ENCODE measurements at regions not wholly inside any gene's neighbourhood (a gene's known extent, or its start where the extent isn't known, plus 50 kb on each side); places are given as distances from the start of the nearest gene placed in this dataset.

- intact Hi-C loops (cut with micrococcal nuclease), result no loop called here
- Mint-ChIP-seq H3K36me3 (ENCODE audit: low read depth) (no peaks in the 10 kb centered on the region), H3K27me3 (no peaks in the 10 kb centered on the region), H3K27ac (no peak overlapping the region), H3K4me3 (no peak overlapping the region), H3K9me3 (peaks cover 2% of the 10 kb centered on the region), H3K4me1 (ENCODE audit: low read depth) (no peaks in the 10 kb centered on the region)
Observed at GRCh38 chr15:46331546-46331945, 696.7 kb downstream of the SQOR start.

DNA sequence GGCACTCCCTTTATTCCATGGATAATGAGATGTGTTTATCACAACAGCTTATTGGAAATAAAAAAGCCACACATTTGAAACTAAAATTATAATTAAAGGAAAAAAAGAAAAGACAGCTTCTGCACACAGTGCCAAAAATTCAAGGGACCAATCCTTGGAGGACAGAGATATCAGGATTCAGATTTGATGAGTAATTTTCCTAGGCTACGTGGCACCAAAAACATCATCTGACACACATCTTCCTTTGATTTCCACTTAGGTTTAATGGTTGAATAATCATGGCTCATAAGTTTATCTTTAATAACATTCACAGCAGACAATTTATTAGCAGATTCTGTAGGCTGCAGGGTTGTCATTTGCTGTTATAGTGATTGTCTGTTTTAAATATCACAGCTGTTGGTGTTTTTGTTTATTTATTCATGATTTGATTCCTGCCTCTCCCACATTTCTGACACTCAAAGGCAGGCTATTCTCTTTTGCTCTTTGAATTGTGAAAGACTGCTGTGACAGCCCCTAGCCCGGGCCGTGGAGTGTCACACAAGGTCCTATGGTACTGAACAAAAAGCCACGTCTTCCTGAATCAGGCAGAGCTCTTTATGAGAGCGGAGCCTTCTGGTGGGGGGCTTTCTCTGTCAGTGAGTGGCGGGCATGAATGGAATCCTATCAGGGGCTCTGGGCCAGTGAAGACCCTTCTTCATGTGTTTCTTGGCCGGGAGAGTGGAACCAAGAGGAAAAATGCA lies 708.5 kb downstream of the SQOR start:
- Mint-ChIP-seq H3K9me3 (peaks cover 7% of the 10 kb centered on the region), H3K36me3 (ENCODE audit: low read depth) (no peaks in the 10 kb centered on the region), H3K27ac (no peak overlapping the region), H3K4me3 (no peak overlapping the region), H3K27me3 (no peaks in the 10 kb centered on the region), H3K4me1 (ENCODE audit: low read depth) (no peaks in the 10 kb centered on the region)
- intact Hi-C loops (cut with micrococcal nuclease), result no loop called here

GRCh38 chr15:46344115-46344724 lies 709.4 kb downstream of the SQOR start:
- intact Hi-C loops (cut with micrococcal nuclease), result no loop called here
- Mint-ChIP-seq H3K4me3 (no peak overlapping the region), H3K27me3 (no peaks in the 10 kb centered on the region), H3K9me3 (no peaks in the 10 kb centered on the region), H3K27ac (no peak overlapping the region), H3K4me1 (ENCODE audit: low read depth) (no peaks in the 10 kb centered on the region), H3K36me3 (ENCODE audit: low read depth) (no peaks in the 10 kb centered on the region)

DNA sequence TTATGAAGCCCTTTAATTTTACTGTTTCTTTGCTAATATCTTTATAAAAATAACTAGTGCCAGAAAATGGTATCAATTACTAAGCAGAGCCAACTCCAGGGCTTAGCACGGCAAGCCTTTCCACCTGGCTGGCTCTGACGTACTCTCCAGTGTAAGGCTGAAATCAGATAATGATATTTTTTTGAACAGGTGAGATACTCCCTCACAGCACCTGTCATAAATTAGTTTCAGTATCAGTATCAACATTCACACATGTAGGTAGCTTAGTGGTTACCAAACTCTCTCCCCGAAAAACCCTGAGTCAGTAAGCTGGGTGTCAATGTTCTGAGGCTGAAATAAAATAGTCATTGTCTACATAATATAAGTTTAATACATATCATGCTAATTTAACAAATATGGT lies 710.1 kb downstream of the SQOR start:
- H3K27ac Mint-ChIP-seq, result no peak overlapping the region
- H3K36me3 Mint-ChIP-seq (ENCODE audit: low read depth), result no peaks in the 10 kb centered on the region
- H3K4me1 Mint-ChIP-seq (ENCODE audit: low read depth), result no peaks in the 10 kb centered on the region
- H3K27me3 Mint-ChIP-seq, result no peaks in the 10 kb centered on the region
- H3K9me3 Mint-ChIP-seq, result no peaks in the 10 kb centered on the region
- no peak overlapping the region for H3K4me3 Mint-ChIP-seq
- intact Hi-C loops (cut with micrococcal nuclease), result no loop called here

GRCh38 chr15:46354443-46354842 lies 719.6 kb downstream of the SQOR start:
- Mint-ChIP-seq H3K4me3 (no peak overlapping the region), H3K27me3 (no peaks in the 10 kb centered on the region), H3K4me1 (ENCODE audit: low read depth) (no peaks in the 10 kb centered on the region), H3K27ac (no peak overlapping the region), H3K9me3 (peaks cover 50% of the 10 kb centered on the region), H3K36me3 (ENCODE audit: low read depth) (no peaks in the 10 kb centered on the region)
- intact Hi-C loops (cut with micrococcal nuclease), result loop anchor here (10.0 kb wide), 1 partner anchor 270 kb away; no protein-coding TSS in a partner anchor

GRCh38 chr15:46365572-46365971 lies 730.7 kb downstream of the SQOR start:
- H3K27ac Mint-ChIP-seq, result no peak overlapping the region
- no peak overlapping the region for H3K4me3 Mint-ChIP-seq
- H3K9me3 Mint-ChIP-seq, result peaks cover 35% of the 10 kb centered on the region
- no peaks in the 10 kb centered on the region for H3K27me3 Mint-ChIP-seq
- intact Hi-C loops (cut with micrococcal nuclease), result no loop called here
- H3K4me1 Mint-ChIP-seq (ENCODE audit: low read depth), result no peaks in the 10 kb centered on the region
- H3K36me3 Mint-ChIP-seq (ENCODE audit: low read depth), result no peaks in the 10 kb centered on the region

DNA sequence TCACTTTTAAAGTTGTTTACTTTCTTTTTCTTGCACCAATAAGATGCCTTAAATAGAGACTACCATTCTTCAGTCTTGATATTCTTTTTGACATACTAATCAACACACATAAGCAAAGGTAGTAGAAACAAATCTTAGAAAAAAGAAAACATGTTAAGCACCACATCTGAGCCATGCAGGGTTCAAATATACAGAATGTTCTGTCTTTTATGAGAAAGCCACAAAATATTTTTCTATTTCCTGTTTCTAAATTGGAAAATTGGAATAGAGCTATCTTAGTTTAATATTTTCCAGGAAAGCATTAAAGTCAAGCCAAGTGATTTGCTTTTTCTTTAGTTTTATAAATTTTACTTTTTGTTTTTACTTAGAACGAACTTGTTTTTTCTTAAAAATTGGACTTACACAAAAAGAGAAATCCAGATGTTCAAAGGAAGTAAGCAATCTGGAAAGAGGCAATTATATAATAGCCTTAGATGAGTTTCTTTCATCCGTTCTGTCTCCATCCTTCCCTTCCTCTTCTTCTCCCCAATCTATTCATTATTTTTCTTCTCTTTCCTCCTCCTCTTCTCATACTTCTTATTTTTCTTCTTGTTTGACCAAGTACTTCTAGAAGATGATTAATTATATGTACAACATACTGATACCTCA lies 731.7 kb downstream of the SQOR start:
- Mint-ChIP-seq H3K4me1 (ENCODE audit: low read depth) (no peaks in the 10 kb centered on the region), H3K27ac (no peak overlapping the region), H3K36me3 (ENCODE audit: low read depth) (no peaks in the 10 kb centered on the region), H3K27me3 (no peaks in the 10 kb centered on the region), H3K9me3 (peaks cover 44% of the 10 kb centered on the region), H3K4me3 (no peak overlapping the region)
- intact Hi-C loops (cut with micrococcal nuclease), result no loop called here

DNA sequence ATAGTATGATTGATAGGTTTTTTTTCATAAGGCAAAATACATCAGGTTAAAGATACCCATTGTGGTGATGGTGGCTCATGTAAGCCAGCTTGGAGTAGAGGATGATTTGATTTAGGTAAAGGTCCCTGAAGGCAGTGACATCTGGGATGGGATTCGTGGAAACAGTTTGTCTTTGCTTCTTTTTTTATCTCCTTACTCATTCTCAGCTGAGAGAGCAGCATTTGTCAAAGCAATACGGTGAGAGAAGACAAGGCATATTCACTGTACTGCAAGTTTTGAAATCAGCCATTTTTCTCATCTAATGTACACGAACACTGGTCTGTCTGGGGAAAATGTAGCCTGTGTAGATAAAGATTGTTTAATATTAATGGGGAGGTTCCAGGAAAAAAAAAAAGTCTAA lies 749.1 kb downstream of the SQOR start:
- Mint-ChIP-seq H3K27ac (no peak overlapping the region), H3K27me3 (no peaks in the 10 kb centered on the region), H3K36me3 (ENCODE audit: low read depth) (no peaks in the 10 kb centered on the region), H3K4me3 (no peak overlapping the region), H3K4me1 (ENCODE audit: low read depth) (no peaks in the 10 kb centered on the region), H3K9me3 (peaks cover 52% of the 10 kb centered on the region)
- intact Hi-C loops (cut with micrococcal nuclease), result no loop called here

DNA sequence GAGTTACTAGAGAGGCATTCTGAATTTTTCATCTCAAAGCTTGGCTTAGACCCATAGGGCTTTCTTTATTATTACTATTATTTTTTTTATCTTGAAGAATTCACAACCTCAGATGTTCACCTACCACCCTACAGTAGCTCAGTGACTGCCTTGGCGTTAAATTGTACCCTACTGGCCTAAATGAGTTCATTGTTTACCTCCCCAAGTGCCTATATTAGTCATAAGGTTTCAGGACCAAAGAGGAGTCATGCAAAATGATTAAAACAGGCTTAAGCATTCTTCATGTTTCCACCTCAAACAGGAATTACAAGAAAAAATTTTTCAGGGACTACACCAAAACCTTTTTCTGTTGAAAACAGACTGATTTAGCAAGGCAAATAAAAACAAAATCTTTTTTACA lies 751.5 kb downstream of the SQOR start:
- Mint-ChIP-seq H3K4me3 (no peak overlapping the region), H3K36me3 (ENCODE audit: low read depth) (no peaks in the 10 kb centered on the region), H3K27me3 (no peaks in the 10 kb centered on the region), H3K27ac (no peak overlapping the region), H3K9me3 (peaks cover 51% of the 10 kb centered on the region), H3K4me1 (ENCODE audit: low read depth) (no peaks in the 10 kb centered on the region)
- intact Hi-C loops (cut with micrococcal nuclease), result no loop called here

DNA sequence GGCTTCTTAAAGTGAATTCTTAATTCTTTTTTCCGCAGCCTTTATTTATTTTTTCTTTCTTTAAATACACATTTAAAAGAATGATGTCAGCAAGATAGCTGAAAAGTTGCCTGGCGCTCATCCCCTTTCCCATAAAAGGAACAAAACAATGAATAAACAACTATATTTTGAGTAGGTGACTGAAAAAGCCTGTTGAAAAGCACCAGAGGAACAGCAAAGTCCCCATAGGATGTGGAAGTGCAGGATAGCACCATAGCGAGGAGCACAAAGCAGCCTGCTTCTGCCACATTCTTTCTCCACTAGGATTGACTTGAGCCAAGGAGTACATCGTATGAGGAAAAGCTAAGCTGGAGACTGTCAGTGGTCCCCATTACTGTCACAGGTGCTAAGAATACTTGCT lies 754.9 kb downstream of the SQOR start:
- Mint-ChIP-seq H3K4me1 (ENCODE audit: low read depth) (no peaks in the 10 kb centered on the region), H3K27ac (no peak overlapping the region), H3K27me3 (no peaks in the 10 kb centered on the region), H3K4me3 (no peak overlapping the region), H3K9me3 (peaks cover 42% of the 10 kb centered on the region), H3K36me3 (ENCODE audit: low read depth) (no peaks in the 10 kb centered on the region)
- intact Hi-C loops (cut with micrococcal nuclease), result no loop called here

GRCh38 chr15:46394463-46394862 lies 759.6 kb downstream of the SQOR start:
- Mint-ChIP-seq H3K9me3 (peaks cover 48% of the 10 kb centered on the region), H3K4me1 (ENCODE audit: low read depth) (no peaks in the 10 kb centered on the region), H3K4me3 (no peak overlapping the region), H3K27ac (no peak overlapping the region), H3K27me3 (no peaks in the 10 kb centered on the region), H3K36me3 (ENCODE audit: low read depth) (no peaks in the 10 kb centered on the region)
- intact Hi-C loops (cut with micrococcal nuclease), result no loop called here

GRCh38 chr15:46408312-46408711 lies 773.5 kb downstream of the SQOR start:
- intact Hi-C loops (cut with micrococcal nuclease), result no loop called here
- Mint-ChIP-seq H3K27ac (no peak overlapping the region), H3K36me3 (ENCODE audit: low read depth) (no peaks in the 10 kb centered on the region), H3K4me3 (no peak overlapping the region), H3K27me3 (no peaks in the 10 kb centered on the region), H3K4me1 (ENCODE audit: low read depth) (no peaks in the 10 kb centered on the region), H3K9me3 (peaks cover 17% of the 10 kb centered on the region)

GRCh38 chr15:46409841-46410301 lies 775.0 kb downstream of the SQOR start:
- peaks cover 29% of the 10 kb centered on the region for H3K9me3 Mint-ChIP-seq
- H3K4me3 Mint-ChIP-seq, result no peak overlapping the region
- no peaks in the 10 kb centered on the region for H3K36me3 Mint-ChIP-seq (ENCODE audit: low read depth)
- H3K4me1 Mint-ChIP-seq (ENCODE audit: low read depth), result no peaks in the 10 kb centered on the region
- intact Hi-C loops (cut with micrococcal nuclease), result no loop called here
- H3K27ac Mint-ChIP-seq, result no peak overlapping the region
- H3K27me3 Mint-ChIP-seq, result no peaks in the 10 kb centered on the region

DNA sequence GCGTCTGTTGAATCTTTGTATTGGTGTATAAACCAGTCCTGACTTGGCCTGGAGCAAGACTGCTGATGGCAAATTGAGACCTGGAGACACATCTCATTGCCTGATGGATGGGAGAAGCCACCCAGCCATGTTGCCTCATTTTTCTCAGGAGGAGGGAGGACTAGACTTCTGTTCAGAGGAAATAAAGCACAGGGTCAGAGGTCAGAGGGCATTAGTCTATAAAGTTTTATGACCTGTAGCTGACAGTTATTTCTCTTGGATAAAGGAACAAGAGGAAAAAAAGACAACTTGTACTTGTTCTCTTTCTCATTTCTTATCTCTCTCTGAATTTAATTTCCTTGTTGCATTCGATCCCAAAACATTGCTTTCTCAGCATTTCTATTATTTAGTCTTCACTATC lies 775.9 kb downstream of the SQOR start:
- Mint-ChIP-seq H3K27ac (no peak overlapping the region), H3K36me3 (ENCODE audit: low read depth) (no peaks in the 10 kb centered on the region), H3K4me3 (no peak overlapping the region), H3K4me1 (ENCODE audit: low read depth) (no peaks in the 10 kb centered on the region), H3K9me3 (peaks cover 29% of the 10 kb centered on the region), H3K27me3 (no peaks in the 10 kb centered on the region)
- intact Hi-C loops (cut with micrococcal nuclease), result no loop called here
